Mammary epithelial cell (primary cell): ENCODE measurements at regions not wholly inside any gene's neighbourhood (a gene's known extent, or its start where the extent isn't known, plus 50 kb on each side); places are given as distances from the start of the nearest gene placed in this dataset.

ENCODE experiments used
- CTCF ChIP-seq, 2 donors: IDR thresholded peaks in 1 of 2; conservative IDR thresholded peaks in 1 of 2; 2 replicates each; pipeline ENCODE4 v1.5.1; 2011 to 2012; ENCODE audit warnings: inconsistent platforms in 2 of 2, low read length in 2 of 2, mild to moderate bottlenecking in 2 of 2, control low read depth in 1 of 2, low read depth in 1 of 2; ENCODE audit not compliant: insufficient read depth in 1 of 2; ENCODE audit errors: extremely low read depth in 1 of 2
- EZH2 ChIP-seq: IDR thresholded peaks from 2 replicates; pipeline ENCODE4 v1.6.1; 2012; ENCODE audit warnings: low read length, inconsistent platforms, borderline replicate concordance

GRCh38 chr7:76146374-76146773 is 55.3 kb upstream of the SRRM3 start:
- no peak for TF ChIP-seq CTCF (conservative IDR thresholded peaks at IDR 0.05 in 1 of 2, IDR thresholded peaks at IDR 0.05 in 1 of 2; ENCODE audit: extremely low read depth in 1 of 2, insufficient read depth in 1 of 2, low read depth in 1 of 2, low read length in 2 of 2)
- no peak for TF ChIP-seq EZH2
